GM10266 (cell line): ENCODE measurements at regions not wholly inside any gene's neighbourhood (a gene's known extent, or its start where the extent isn't known, plus 50 kb on each side); places are given as distances from the start of the nearest gene placed in this dataset.

ENCODE experiments used
- DNase-seq: peaks from one replicate; pipeline ENCODE4 v3.0.0; 2012; ENCODE audit errors: extremely low spot score
- TF ChIP-seq, protein P1 (sequence below): IDR thresholded peaks from 2 replicates; pipeline ENCODE4 v1.5.1; 2012; ENCODE audit warnings: mild to moderate bottlenecking, low read depth; ENCODE audit not compliant: control insufficient read depth, insufficient read depth; ENCODE audit errors: missing control alignments

DNA sequence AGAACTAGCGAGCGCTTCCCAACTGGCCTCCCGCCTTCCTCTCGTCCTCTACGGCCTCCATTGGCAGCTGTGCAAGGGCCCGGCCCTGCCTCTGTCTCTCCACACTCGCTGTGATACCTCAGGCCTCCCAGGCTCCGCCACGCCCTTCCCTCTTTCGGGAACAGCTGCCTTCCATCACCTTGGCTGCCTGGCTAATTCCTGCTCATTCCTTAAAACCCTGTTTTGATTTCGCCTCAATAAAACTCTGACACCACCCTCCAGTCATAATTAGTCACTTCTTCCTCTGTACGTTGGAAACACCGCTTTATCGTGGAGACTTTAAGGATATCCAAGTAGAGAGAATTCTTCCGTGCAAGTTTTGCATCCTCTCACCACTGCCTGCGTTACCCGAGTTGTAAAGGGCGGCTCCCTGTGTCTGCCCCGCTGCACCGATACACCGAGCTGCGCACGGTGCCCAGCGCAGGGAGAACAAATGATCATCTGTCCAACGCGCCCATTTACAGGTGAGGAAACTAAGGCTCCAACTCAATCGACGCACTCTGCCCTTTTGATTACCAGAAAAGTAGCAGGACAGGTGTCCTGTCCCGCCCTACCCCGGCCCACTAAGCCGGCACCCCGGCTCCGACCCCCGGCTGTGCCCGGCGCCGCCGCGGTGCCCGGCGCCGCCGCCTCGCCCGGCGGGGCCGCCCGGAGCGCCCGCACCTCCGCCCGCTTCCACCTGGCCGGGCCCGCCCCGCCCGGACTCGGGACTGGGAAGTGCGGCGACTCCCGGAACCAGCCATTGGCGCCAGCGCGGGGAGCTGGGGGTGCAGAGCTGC lies 139.7 kb downstream of the SEC14L1 start:
- DNase-seq: peak; percentile 46

DNA sequence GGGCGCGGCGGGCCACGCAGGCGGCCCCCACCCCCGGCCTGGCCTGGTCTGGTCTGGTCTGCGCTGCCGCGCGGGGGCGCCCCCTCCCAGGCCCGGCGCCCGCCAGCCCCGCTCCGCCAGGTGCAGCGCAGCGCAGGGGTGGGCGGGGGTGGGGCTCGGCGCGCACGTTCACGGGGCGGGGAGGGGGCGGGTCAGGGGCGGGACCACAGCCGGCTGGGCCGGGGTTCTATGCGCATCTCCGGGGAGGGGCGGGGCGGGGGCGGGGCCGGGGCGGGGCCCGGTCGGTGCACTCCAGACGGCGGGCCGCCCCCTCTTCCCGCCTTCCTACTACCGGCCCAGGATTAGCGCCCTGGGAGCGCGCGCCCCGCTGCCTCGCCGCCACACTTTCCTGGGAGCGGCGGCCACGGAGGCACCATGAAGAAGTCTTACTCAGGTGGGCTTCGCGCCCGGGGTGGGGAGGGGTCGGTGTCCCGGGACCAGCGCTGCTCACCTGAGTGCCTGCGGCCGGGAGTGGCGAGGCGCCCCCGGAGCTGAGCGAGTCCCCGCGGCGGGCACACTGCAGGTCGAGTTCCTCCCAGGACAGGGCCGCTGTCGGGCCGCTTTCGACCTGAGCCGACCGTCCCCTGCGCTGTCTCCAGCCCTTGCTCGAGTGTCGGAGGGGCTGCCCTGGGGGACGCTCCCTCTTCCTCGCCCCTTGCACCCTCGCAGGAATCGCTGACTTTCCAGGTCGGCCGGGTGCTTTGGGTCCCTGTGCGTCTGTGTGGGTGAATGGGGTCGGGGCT lies 140.5 kb downstream of the SEC14L1 start:
- TF ChIP-seq, protein P1, sequence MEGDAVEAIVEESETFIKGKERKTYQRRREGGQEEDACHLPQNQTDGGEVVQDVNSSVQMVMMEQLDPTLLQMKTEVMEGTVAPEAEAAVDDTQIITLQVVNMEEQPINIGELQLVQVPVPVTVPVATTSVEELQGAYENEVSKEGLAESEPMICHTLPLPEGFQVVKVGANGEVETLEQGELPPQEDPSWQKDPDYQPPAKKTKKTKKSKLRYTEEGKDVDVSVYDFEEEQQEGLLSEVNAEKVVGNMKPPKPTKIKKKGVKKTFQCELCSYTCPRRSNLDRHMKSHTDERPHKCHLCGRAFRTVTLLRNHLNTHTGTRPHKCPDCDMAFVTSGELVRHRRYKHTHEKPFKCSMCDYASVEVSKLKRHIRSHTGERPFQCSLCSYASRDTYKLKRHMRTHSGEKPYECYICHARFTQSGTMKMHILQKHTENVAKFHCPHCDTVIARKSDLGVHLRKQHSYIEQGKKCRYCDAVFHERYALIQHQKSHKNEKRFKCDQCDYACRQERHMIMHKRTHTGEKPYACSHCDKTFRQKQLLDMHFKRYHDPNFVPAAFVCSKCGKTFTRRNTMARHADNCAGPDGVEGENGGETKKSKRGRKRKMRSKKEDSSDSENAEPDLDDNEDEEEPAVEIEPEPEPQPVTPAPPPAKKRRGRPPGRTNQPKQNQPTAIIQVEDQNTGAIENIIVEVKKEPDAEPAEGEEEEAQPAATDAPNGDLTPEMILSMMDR: peak; percentile 81
- peak; percentile 97 for DNase-seq

More for the DNA sequence above, 139.7 kb downstream of the SEC14L1 start:
- TF ChIP-seq, protein P1: no peak

DNA sequence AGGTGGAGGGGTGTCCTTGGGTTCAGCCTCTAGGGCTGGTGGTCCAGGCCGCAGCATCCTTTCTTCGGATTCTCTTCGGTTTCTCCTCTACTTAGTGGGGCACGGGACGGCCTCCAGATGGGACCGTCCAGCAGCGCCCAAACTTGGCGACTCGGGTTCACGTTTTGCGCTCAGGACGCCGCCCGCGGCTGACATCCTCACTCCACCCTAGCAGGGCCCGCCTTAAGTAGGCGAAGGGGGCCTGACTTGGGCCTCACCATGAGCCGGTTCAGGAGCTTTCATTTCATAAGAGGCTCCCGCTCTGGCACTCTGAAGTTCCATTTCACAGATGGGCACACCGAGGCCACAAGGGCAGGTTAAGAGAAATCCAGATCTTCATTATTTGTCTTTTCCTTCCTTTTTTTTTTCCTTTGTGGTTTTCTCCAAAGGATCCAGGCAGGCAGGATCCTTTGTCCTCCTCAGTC lies 141.2 kb downstream of the SEC14L1 start:
- DNase-seq: peak; percentile 68
- TF ChIP-seq, protein P1: no peak

DNA sequence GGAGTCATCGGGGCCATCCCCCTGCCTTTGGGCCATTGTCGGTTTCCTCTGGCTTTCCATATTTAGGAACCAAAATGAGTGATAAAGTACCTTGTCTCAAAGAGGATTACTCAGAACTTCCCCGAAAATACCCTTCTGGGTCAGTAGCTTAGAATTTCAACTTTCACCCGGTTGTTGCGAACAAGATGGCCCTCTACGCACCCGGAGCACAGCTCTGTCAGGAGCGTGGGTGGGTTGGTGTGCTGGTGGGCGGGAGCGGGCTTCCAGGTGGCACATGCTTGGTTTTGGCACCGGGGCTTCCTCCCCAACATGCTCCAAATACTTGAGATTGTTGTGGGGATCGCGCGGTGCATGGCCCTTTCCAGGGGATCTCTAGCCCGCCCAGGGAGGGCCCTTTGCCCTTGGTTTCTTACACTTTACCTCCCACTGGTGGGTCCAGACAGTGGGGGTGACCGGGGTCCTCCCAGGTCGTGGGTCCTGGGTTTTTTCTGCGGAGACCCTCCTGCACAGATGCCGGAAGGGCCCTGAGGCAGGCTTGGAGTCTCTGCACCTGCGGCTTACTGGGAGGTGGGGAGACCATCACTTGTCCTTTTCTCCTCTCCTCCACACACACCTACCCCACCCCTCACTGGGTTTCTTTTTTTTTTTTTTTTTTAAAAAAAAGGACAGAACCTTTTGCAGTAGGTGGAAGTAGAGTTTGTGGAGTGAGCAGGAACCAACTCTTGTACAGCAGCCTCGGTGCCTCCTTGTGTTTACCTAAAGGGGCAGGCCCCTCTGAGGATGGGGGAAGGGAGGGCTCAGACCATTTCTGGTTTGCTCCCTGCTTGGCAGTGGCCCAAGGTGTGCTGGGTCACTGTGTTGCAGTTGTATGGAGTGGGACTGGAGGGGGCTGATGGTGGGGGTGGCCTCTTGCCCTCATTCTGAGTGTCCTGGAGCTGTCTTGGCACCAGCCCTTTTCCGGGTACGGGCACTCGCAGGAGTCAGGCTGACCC lies 142.1 kb downstream of the SEC14L1 start:
- peak; percentile 67 for DNase-seq
- TF ChIP-seq, protein P1: no peak

DNA sequence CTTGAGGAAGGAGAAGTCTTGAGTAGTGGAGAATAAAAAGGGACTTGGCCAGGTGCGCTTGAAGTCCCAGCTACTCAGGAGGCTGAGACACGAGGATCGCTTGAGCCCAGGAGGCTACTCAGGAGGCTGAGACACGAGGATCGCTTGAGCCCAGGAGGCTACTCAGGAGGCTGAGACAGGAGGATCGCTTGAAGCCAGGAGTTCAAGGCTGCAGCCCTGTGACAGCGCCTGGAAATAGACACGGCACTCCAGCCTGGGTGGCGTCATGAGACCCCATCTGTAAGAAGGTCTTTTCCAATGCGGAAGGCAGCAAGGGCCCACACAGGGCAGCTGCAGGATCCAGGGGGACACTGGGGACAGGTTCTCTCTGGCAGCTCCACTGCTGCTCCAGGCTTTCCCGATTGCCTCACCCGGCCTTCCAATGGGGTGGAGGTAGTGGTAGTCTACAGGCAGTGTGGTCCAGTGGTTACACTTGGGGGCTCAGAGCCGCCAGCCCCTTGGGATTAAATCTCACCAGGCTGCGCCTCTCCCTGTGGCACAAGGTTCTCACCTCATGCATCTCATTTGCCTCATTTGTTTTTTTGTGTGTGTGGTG lies 143.4 kb downstream of the SEC14L1 start:
- no peak for DNase-seq
- TF ChIP-seq, protein P1: no peak

DNA sequence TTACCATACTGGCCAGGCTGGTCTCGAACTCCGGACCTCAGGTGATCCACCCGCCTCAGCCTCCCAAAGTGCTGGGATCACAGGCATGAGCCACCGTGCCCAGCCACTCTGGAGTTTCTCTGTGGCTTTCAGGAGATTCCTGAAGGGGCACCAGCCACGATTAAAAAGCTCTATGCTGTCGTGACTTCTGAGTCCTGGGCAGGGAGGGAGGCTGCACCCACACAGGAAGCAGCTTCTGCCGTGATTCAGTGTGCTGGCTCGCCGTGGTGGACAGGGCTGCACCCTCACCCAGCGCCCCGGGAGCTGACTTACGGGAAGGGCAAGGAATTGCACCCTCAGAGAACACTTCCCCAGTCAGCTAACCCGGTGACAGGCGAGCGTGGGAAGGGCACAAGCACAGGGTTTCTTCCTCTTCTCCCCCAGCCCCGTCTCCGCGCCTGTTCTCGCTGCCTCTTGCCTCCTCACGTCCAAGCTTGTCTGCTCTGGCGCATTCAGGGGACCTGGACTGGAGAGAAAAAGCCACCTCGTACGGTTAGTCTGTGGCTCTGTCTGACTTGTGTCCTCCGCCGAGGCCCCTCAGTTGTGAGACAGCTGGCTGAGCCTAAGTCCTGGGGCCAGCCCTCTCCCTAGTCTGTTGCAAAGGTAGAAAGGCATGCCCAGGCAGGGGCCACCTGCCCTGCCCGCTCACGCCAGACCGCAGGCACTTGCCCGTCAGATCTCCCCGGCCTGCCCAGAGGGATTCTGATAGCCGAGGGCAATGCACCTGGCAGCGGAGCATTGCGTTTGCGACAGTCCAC lies 145.0 kb downstream of the SEC14L1 start:
- TF ChIP-seq, protein P1: no peak
- no peak for DNase-seq
